Fibroblast of the aortic adventitia (primary cell): ENCODE measurements at regions not wholly inside any gene's neighbourhood (a gene's known extent, or its start where the extent isn't known, plus 50 kb on each side); places are given as distances from the start of the nearest gene placed in this dataset.
"Not testable (repeated sequence)": the region's sequence is repeated elsewhere in the genome, so short reads cannot be mapped to it uniquely, and the experiment has no call there.

Experiments used
- DNase-seq: peaks from one replicate; pipeline ENCODE4 v3.0.0-alpha.2; 2010; ENCODE audit warnings: low read depth
- H3K4me3 ChIP-seq: 2 replicates; pipeline ENCODE4 v1.5.1; 2011; ENCODE audit warnings: low read depth, mild to moderate bottlenecking, control low read depth, low read length, moderate library complexity
- TF ChIP-seq, protein P1 (sequence below): IDR thresholded peaks from 2 replicates; pipeline ENCODE4 v1.5.1; 2011; ENCODE audit warnings: mild to moderate bottlenecking, low read length, control low read depth, inconsistent platforms; ENCODE audit not compliant: insufficient read depth

DNA sequence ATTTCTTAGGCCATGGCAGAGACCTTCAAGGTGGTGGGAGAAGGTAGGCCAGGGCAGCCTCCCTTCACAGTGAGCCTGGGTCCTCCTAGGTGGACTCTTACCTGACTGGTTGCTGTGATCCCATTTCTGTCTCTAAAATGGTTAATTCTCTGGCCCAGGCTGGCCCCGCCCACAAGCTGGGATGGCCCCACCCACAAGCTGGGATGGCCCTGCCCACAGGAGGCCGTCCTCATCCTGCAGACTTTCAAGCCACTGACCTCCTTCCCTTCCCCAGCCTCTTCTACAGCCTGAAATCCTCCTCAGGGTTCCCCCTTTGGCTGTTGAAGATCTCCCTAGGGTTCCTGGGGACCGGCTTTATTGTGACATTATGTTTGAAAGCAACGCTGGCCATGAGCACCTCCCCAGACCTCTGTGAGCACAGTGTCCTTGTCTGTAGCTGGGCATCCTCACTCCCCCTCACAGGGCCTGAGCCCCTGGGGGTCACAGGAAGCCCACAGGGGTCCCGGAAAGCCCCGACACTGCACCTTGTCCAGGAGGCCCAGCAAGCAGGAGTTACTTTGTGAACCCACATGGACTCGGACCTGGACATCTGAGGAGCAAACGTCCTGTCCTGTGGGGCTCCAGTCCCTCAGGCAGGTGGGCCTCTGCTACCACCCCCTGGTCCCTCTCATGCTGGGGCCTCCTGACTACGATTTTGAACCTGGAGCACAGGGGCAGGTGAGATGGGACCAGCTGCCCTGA is 621.7 kb downstream of the MATN1 start:
- TF ChIP-seq, protein P1, sequence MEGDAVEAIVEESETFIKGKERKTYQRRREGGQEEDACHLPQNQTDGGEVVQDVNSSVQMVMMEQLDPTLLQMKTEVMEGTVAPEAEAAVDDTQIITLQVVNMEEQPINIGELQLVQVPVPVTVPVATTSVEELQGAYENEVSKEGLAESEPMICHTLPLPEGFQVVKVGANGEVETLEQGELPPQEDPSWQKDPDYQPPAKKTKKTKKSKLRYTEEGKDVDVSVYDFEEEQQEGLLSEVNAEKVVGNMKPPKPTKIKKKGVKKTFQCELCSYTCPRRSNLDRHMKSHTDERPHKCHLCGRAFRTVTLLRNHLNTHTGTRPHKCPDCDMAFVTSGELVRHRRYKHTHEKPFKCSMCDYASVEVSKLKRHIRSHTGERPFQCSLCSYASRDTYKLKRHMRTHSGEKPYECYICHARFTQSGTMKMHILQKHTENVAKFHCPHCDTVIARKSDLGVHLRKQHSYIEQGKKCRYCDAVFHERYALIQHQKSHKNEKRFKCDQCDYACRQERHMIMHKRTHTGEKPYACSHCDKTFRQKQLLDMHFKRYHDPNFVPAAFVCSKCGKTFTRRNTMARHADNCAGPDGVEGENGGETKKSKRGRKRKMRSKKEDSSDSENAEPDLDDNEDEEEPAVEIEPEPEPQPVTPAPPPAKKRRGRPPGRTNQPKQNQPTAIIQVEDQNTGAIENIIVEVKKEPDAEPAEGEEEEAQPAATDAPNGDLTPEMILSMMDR, result no peak
- H3K4me3 ChIP-seq, result no peak overlapping the region
- no peak for DNase-seq

DNA sequence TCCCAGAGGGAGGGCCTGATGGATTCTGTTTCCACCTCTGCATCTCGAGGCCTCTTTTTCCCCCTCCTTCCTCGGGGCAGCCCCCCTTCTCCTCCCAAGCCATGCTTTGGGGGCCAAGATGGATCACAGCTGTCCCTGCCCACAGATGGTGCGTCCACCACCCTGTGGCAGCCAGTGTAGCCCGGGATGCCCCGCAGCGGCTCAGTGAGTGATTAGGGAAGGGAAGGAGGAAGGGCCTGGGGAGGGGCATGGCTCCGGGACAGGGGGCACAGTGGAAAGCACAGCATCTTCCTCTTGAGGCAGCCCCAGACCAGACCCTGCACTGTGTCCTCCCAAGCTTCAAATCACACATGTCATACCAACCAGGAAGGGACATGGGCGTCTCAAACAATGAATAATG is 622.4 kb downstream of the MATN1 start:
- no peak for DNase-seq
- TF ChIP-seq, protein P1, result no peak
- no peak overlapping the region for H3K4me3 ChIP-seq

DNA sequence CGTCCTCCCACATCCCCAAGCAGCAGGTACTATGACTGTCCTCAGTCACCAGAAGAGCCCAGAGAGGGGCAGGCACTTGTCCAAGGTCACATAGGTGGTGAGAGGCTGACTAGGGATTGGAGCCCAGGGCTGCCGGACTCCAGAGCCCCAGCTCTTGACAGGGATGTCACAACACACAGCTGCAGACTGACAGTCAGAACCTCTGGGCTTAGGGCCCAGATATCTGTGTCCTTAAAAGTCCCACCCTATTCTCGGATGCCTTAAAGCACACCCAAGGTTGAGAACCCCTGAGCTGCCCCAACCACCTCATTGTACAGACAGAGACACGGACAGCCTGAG is 622.9 kb downstream of the MATN1 start:
- no peak overlapping the region for H3K4me3 ChIP-seq
- TF ChIP-seq, protein P1, result no peak
- DNase-seq, result no peak

DNA sequence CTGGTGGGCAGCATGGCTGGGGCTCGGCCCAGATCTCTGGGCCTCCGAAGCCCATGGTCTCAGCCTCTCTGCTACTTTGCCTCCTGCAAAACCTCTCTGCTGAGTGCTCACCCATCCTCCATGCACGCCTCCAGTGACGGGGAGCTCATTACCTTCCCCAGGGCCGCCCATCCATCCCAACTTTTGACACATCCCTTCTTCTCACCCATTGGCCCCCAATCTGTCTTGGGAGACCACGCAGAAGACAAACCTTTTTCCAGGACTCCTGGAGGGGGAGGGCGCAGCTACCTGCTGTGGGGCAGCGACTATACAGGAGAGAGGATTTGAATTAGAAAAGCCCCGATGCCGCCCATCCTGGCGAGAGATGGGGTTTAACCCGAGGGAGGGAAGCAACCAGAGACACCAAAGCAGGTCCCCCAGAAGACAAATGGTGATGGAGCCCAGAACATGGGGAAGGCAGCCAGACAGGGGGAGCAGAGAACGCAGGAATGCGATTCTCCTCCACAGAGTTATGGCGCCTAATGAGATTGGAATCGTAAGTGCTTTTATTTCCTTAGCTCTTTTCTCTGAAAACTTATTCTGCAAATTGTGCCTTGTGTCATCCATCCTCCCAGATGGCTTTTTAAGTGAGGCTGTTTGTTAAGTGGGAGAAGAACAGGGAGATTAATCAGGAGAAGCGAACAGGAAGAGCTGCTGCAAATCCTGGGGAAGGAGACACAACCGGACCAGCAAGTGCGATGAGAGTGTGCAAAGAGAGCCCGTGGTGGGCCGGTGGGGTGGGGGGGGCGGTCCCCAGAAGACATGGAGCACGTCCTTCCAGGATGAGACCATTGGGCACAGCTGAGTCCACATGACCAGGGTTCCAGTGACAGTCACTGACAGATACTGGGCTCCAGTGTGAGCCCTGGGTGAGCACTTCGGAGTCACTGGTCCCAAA is 623.5 kb downstream of the MATN1 start:
- H3K4me3 ChIP-seq, result no peak overlapping the region
- TF ChIP-seq, protein P1, result no peak
- DNase-seq, result no peak

DNA sequence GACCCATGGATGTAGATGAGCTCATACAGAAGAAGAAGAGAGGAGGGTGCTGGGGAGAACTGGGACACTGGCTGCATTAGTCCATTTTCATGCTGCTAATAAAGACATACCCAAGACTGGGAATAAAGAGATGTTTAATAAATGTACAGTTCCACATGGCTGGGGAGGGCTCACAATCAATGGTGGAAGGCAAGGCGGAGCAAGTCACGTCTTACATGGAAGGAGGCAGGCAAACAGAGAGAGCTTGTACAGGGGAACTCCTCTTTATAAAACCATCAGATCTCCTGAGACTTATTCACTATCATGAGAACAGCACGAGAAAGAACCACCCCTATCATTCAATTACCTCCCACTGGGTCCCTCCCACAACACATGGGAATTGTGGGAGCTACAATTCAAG is 625.5 kb downstream of the MATN1 start:
- DNase-seq, H3K4me3 ChIP-seq: not testable (repeated sequence)

DNA sequence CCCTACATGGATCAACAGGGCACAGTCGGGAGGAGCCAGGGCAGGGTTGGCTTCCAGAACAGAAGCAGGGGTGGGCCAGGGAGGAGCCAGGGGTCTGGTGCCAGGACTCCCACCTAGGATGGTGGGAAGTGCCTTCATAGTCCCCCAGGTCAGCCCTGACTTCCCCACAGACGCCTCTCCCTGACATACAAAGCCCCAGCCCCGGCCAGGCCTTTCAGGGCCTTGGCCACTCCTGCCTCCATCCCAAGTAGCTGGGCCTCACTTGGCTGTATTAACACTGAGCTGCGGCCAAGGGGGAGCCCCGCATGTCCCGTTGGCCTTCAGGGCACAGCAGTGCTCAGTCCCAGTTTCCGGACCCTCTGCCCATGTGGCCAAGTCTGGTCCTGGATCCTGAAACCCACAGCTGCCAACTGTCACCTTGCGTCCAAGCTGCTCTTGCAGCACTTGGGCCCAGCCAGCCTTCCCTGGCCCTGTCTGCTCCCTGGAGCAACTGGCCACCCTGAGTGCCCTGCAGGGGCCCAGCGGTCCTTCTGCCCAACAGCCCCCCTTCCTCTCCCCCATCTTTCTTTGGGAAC is 627.8 kb downstream of the MATN1 start:
- no peak for DNase-seq
- TF ChIP-seq, protein P1, result no peak
- no peak overlapping the region for H3K4me3 ChIP-seq

DNA sequence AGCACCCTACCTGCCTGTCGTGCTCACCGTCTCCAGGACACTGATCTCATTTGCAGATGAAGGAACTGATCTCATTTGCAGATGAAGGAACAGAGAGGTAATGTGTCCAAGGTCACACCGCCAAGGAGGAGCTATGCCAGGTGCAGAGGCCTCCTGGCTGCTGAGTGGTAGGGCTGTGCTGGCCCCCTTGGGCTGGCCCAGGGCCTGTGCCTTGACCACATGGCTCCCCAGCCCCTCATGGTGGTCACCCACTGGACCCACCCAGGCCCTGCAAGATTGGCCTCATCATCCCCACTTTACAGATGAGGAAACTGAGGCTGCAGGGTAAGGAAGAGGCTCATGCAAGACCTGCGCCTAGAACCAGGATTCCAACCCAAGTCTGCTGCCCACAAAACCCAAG is 628.3 kb downstream of the MATN1 start:
- no peak overlapping the region for H3K4me3 ChIP-seq
- no peak for DNase-seq

More for the DNA sequence above, 628.3 kb downstream of the MATN1 start:
- TF ChIP-seq, protein P1, result no peak
